HL-60 (cell line): ENCODE measurements at regions not wholly inside any gene's neighbourhood (a gene's known extent, or its start where the extent isn't known, plus 50 kb on each side); places are given as distances from the start of the nearest gene placed in this dataset.

Experiments
- DNase-seq, 2 experiments: peaks; one replicate each; pipeline ENCODE4 v3.0.0-alpha.2; 2010 to 2020; ENCODE audit warnings: low read depth in 1 of 2, low spot score in 1 of 2
- H3K27ac ChIP-seq: fragments of 250-450 bp; sonication (Bioruptor Pico); replicated peaks from 2 replicates; pipeline ENCODE4 v1.5.1; 2020; ENCODE audit warnings: mild to moderate bottlenecking, moderate library complexity
- H3K27me3 ChIP-seq: fragments of 250-450 bp; sonication (Bioruptor Pico); 2 replicates; pipeline ENCODE4 v1.5.1; 2021; ENCODE audit warnings: mild to moderate bottlenecking, moderate library complexity; ENCODE audit not compliant: insufficient read depth, poor library complexity, severe bottlenecking
- H3K4me3 ChIP-seq: replicated peaks from 2 replicates; pipeline ENCODE4 v1.5.1; 2011; ENCODE audit warnings: mild to moderate bottlenecking, control low read depth, low read length; ENCODE audit not compliant: insufficient read depth
- CTCF ChIP-seq: IDR thresholded peaks from one replicate; pipeline ENCODE4 v1.5.1; 2011; ENCODE audit warnings: low read length, control low read depth, inconsistent platforms; ENCODE audit not compliant: insufficient read depth
- GABPA ChIP-seq: IDR thresholded peaks from 2 replicates; pipeline ENCODE4 v1.6.1; 2012; ENCODE audit warnings: low read depth
- POLR2AphosphoS5 ChIP-seq: IDR thresholded peaks from 2 replicates; pipeline ENCODE4 v1.6.1; 2012; ENCODE audit warnings: low read depth
- SPI1 ChIP-seq: IDR thresholded peaks from 2 replicates; pipeline ENCODE4 v1.6.1; 2012; ENCODE audit warnings: low read depth, mild to moderate bottlenecking, borderline replicate concordance
- TF ChIP-seq, protein P1 (sequence below): IDR thresholded peaks from 2 replicates; pipeline ENCODE4 v1.6.1; 2012; ENCODE audit warnings: low read depth; ENCODE audit not compliant: insufficient replicate concordance

DNA sequence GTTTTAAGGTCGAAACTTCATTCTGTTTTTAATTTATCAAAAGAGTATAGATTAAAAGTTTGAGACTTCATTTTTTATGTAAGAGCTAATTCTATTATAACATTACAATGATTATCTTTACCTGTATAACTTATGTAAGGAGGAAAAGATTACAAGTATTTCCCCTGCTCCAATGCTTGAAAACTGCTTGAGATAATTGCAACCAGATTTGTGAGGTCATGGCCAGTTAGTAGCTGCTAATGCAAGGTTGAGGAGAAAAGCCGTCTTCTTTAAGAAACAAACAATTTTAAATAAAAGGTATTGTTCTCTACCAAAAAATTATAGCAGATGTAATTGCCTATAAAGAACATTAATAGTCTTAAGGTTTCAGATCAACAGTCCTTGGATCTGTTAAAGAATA, 208.3 kb upstream of the UBE2E2 start:
- TF ChIP-seq, protein P1, sequence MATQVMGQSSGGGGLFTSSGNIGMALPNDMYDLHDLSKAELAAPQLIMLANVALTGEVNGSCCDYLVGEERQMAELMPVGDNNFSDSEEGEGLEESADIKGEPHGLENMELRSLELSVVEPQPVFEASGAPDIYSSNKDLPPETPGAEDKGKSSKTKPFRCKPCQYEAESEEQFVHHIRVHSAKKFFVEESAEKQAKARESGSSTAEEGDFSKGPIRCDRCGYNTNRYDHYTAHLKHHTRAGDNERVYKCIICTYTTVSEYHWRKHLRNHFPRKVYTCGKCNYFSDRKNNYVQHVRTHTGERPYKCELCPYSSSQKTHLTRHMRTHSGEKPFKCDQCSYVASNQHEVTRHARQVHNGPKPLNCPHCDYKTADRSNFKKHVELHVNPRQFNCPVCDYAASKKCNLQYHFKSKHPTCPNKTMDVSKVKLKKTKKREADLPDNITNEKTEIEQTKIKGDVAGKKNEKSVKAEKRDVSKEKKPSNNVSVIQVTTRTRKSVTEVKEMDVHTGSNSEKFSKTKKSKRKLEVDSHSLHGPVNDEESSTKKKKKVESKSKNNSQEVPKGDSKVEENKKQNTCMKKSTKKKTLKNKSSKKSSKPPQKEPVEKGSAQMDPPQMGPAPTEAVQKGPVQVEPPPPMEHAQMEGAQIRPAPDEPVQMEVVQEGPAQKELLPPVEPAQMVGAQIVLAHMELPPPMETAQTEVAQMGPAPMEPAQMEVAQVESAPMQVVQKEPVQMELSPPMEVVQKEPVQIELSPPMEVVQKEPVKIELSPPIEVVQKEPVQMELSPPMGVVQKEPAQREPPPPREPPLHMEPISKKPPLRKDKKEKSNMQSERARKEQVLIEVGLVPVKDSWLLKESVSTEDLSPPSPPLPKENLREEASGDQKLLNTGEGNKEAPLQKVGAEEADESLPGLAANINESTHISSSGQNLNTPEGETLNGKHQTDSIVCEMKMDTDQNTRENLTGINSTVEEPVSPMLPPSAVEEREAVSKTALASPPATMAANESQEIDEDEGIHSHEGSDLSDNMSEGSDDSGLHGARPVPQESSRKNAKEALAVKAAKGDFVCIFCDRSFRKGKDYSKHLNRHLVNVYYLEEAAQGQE, result no peak
- no peak for TF ChIP-seq POLR2AphosphoS5
- TF ChIP-seq CTCF, result no peak
- TF ChIP-seq SPI1, result no peak
- TF ChIP-seq GABPA, result no peak
- H3K27ac ChIP-seq, result no peak overlapping the region
- H3K4me3 ChIP-seq, result no peak overlapping the region
- DNase-seq, result no peak
- H3K27me3 ChIP-seq, result peaks cover 3% of the 10 kb centered on the region

DNA sequence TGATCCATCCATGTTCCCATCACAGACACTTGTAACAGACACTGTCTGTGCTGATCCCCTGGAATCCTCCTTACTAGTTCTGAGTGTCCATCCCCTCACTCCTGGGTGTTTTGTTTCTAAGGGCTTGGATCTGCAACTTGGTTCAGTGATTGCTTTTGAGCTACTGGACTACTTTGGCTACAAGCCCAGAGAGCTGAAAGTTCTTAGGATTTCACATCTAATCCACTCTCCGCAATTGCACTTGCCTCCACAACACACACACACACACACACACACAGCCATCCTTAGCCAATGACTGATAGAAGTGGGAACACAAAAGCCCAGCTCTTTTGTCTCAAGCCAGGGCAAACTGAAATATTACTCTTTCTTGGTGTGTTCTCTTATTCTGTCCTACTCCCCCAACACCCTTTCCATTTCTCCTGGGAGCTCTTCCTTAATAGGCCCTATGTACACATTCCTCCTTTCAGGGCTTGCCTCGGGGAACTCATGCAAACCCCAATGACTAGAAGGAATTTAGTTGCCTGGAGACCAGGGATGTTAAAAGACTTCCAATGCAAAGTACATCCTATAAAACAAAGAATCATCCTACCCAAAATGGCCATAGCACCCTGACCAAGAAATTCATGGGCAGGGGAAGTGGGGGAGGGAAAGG, 206.1 kb upstream of the UBE2E2 start:
- Histone ChIP-seq H3K27me3 (peaks cover 3% of the 10 kb centered on the region), H3K4me3 (no peak overlapping the region), H3K27ac (no peak overlapping the region)
- no peak for DNase-seq
- TF ChIP-seq CTCF (no peak), POLR2AphosphoS5 (no peak), GABPA (no peak), SPI1 (no peak)
- TF ChIP-seq, protein P1, result no peak

DNA sequence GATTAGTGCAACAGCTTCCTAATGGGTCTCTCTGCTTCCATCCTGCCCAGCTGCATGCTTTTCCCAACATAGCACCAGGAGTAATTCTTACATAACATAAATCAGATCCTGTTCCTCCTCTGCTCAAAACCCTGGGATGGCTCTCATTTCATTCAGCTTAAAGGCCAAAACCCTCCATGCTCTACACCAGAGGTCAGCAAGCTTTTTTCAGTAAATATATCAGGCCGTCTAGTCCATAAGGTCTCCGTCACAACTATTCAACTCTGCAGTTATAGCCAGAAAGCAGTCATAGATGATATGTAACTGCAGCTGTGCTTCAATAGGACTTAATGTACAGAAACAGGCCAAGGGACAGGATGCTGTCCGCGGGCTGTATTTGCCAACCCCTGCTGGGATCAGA, 202.8 kb upstream of the UBE2E2 start:
- Histone ChIP-seq H3K4me3 (no peak overlapping the region), H3K27me3 (peaks cover 3% of the 10 kb centered on the region), H3K27ac (no peak overlapping the region)
- TF ChIP-seq CTCF, result no peak
- TF ChIP-seq POLR2AphosphoS5, result no peak
- TF ChIP-seq, protein P1, result no peak
- no peak for TF ChIP-seq SPI1
- no peak for TF ChIP-seq GABPA
- DNase-seq, result no peak
